Inferior parietal cortex (tissue), 1 donor: ENCODE measurements at regions not wholly inside any gene's neighbourhood (a gene's known extent, or its start where the extent isn't known, plus 50 kb on each side); places are given as distances from the start of the nearest gene placed in this dataset.

ENCODE experiments used
- DNase-seq: peaks from one replicate; pipeline ENCODE4 v3.0.0-alpha.2; 2016; ENCODE audit errors: extremely low spot score

DNA sequence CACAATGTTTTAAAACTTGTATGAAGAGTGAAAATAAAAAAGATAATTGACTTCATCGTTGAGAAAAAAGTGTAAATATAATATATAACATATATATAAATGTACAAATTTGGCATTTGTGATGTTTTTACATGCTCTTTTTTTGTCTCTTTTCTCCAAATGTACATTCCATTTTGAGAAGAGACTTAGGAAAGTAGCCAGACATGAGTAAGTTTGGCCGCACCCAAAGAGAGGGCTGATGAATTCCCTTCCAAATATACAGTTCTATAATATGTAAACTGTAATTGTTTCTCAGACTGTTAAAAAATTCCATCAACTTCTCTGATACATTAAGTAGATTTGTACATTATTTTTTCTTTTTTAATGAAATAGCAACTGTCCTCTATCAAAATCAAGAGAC is 193.2 kb upstream of the MAP3K1 start:
- DNase-seq: no peak

DNA sequence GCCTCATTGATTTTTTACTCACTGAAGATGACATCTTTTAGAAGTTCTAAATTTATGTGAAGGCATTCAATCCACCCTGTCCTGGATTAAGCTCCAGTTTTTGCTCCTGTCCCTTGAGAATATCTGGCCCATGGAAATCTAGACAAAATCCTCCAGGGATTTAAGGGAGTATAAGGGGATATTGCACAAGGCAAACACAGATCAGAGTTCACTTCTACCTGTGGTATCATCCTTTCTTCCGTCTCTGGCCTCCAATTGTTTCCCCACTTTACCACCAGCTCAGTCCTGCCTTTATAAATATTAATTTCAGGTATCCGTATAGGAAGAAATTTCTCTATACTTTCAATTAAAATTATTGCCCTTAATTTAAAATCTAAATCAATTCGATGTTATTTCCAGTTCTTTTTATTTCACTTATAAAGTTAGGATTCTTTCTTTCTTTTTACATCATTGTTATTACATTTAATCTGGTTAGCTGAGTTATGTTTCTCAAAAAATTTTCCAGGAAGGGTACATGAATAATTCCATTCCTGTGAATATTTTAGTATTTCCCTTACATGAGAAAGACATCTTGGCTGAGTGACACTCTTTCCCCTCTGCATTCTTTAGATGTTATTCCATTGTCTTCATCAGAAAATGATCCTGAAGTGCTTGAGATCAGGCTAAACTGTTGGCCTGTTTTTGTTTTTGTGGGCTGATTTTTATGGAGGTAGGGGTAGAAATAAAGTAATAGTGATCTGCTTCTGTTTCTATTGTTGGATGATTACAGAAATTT is 194.3 kb upstream of the MAP3K1 start:
- DNase-seq: no peak

DNA sequence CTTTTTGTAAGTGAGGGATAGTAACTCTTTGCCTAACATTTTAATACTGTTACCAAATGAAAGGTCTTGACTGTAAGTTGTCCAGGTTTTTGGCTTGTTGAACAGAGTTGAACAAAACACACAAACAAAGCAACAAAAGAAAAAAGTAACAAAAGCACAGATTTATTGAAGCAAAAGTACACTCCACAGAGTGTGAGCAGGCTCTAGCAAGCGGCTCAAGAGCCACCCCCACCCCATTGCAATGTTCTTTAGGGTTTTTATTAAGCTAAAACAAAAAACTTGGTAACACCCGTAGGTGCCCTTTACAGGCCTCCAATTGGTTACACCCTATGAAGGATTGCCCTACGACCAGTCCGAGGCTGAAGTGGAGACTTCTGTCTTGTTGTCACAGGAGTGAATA is 197.4 kb upstream of the MAP3K1 start:
- no peak for DNase-seq

GRCh38 chr5:56616454-56617160 is 198.7 kb upstream of the MAP3K1 start:
- DNase-seq: no peak

DNA sequence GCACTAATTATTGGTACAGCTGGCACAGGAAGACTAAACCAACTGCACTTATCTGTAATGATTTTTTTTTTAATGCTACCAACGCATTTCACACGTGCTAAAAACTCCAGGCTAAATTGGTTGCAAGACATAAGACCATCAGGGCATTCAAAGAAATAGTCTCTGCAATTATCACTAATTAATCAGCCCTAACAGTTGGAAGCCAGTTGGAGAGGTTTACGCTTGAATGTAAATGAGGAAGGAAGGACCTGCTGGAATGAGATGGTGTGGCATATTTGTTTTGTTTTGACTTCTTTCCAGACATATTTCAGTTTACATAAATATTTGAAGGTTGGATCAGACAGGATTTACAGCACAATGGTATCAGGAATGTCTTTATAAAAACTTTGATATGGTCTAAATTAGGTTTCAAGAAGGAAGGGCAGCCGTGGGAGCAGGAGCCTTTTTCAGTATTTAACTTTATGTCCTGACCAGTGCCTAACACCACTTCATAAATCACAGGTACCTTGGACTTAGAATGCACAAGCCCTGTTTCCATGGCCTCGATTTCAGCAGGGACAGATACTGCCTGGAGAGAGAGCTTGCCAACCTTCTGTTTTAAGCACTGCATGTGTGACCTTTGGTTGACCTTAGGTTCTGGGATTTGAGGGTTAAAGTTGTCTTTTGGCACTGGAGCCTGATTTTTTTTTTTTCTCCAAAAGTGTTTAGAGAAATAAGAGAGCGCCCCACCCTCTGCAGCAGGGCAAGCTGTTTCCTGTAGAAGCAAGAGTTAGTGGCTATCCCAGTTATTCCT is 199.8 kb upstream of the MAP3K1 start:
- no peak for DNase-seq

DNA sequence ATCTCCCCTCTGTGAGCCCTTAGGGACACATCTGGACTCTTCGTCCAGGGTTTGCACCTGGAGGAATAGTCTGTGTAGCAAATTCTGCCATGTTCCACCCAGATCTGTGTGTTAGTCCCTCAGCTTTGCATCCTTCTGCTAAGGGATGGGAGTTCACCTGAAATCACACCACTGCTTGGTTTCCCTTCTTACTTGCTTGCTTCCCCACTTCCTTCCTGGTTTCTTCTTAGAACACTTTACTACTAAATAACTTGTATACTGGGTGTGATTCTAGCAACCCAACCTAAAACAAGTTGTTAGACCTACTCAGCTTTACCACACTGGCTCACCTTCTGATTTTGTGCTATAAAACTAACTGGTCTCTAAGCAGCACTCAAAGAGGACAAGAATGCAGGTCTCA is 202.6 kb upstream of the MAP3K1 start:
- DNase-seq: no peak

DNA sequence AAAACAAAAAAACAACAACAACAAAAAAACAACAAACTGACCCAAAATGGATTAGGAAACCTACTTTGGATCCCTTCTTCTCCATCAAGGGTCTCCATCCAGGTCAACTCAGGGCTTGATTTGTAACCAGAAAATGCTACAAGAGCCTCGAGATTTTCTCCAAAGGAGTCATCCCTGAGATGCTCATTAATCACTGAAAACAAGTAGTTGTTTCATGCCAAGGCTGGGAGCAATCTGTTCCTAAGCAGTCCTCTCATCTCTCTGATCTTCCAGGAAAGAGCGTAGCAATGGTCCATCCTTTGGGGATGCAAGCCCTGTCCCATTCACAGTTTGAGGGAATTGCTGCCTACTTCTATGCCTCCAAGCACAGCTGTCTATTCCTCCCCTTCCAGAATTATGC is 203.0 kb upstream of the MAP3K1 start:
- DNase-seq: no peak

GRCh38 chr5:56610093-56610698 is 205.2 kb upstream of the MAP3K1 start:
- no peak for DNase-seq

- DNase-seq: no peak
Observed at GRCh38 chr5:56608217-56608925, 207.0 kb upstream of the MAP3K1 start.

DNA sequence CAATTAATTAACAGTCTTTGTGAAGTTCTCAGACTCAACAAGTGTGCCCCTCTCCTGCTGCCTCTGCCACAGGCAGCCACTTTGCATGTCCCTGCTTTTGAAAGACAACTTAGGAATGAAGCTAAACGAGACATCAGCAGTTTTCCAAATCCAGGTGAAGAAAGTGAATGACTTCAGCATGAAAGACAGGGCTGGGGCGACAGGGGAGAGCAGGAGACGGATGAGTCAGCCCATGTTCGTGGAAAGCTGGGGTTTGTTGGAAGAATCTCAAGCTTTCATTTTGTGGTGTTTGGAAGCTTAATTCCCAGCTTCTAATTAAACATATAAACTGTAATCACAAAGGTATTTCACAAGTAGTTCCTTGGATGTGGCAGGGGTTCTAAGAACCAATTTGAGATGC is 207.8 kb upstream of the MAP3K1 start:
- no peak for DNase-seq

DNA sequence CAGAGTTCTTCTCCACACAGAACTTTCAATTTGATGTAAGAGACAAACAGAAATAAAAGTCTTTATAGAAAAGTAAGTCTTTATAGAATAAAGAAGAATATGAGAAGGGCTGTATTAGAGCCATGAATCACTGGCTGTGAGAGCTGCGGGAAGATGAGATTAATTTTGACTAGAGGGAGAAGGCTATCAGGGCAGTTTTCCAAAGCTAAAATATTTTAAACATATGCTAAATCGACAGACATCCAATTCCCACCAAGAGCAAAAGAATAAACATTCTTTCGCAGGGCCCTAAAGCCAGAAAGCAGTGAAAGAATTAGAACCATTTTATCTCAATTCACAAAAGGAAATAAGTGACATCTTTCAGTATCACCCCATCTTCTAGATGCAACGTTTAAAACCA is 208.3 kb upstream of the MAP3K1 start:
- no peak for DNase-seq

DNA sequence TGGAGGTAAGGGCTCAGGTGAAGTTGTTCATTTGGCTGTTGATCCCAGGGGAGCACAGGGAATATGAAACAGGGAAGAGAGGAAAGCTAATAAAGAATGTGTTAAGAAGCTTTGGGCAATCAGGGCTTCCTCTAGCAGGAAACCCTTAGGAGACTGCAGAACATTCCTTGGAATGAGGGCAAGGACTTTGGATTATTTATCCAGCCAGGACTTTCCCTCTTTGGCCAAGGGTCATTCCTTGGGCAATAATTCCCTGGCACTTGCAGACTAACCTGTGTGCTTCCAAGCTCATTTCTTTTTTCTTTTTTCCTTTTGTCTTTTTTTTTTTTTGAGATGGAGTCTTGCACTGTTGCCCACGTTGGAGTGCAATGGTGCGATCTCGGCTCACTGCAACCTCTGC is 209.2 kb upstream of the MAP3K1 start:
- DNase-seq: no peak

GRCh38 chr5:56605231-56605630 is 210.1 kb upstream of the MAP3K1 start:
- no peak for DNase-seq

DNA sequence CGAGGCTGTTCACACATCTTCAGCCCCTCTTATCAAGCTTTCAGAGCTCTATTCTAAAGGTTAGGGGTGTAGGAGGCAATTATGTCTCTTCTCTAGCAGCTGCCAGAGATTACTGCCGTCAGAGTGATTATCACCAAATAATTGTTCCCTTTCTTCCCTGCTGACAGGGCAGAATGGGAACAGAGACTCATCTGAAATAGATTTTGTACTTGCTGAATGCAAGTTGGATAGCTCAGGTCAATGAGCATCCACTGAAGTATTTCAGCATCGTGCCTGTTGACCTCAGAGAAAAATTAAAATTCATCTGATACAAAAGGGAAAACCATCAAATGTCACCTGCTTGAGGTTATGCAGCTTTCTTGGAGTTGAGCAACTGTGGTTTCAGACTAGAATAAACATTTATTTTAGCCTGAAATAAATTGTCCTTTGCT is 213.7 kb upstream of the MAP3K1 start:
- no peak for DNase-seq

GRCh38 chr5:56598941-56599340 is 216.4 kb upstream of the MAP3K1 start:
- DNase-seq: no peak

GRCh38 chr5:56596155-56596554 is 219.2 kb upstream of the MAP3K1 start:
- no peak for DNase-seq

- no peak for DNase-seq
Observed at GRCh38 chr5:56595566-56595965, 219.8 kb upstream of the MAP3K1 start.

DNA sequence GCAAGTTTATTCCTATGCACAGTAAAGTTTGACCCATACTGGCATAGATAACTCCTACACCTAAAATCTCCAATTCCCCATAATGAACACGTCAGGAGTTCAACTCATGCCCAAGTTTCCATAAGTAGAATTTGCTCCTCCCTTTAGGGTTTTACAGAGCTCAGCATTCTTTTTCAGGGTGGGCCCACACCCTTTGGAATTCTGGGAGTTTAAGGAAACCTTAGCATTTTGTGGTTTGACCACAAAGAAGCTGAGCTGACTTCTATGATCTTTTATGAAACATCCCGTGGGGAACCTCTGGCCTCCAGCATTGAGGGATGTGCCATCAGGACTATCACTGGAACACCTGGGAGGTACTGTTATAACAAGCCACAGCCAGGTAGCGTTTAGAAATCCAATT is 220.6 kb upstream of the MAP3K1 start:
- DNase-seq: no peak

- no peak for DNase-seq
Observed at GRCh38 chr5:56591081-56591480, 224.3 kb upstream of the MAP3K1 start.

- no peak for DNase-seq
Observed at GRCh38 chr5:56589481-56589860, 225.9 kb upstream of the MAP3K1 start.

DNA sequence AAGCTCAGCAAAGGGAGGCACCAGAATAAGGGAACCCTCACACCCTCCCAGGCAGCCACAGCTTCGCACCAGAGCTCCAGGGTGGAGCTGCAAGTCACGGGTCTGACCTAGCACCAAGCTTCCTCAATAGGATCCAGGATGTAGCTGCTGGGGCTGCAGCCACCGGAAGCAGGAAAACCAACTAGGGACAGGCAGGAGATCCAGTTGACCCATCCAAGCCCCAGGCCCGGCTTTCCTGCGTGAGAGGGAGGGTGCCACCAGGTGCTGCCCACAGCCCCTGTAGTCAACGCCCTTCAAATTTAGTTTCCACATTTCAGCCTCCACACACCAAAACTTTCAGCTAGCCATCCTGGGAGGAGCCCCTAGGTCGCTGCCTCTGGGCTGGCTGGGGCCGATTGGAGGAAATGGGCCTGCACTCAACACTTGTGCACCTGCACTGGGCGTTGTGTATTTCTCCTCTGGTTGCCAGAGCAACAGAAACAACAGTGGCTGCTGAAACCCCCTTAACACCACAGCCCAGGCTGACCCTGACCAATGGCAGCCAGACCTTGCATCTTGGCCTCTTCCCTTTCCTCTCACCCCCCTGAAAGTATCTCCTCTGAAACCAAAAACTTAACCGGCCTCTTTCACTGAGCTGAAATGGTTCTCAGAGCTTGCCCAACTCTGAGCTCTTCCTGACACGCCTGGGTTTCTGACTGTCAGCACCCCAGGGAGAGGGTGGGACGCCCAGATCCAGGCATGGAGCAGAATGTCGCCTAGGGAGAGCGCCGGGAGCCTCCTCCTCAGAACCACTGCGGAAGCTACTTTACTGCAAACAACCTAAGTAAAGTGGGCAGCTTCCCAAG is 226.5 kb upstream of the MAP3K1 start:
- no peak for DNase-seq
